GM21737 (cell line): ENCODE measurements at regions not wholly inside any gene's neighbourhood (a gene's known extent, or its start where the extent isn't known, plus 50 kb on each side); places are given as distances from the start of the nearest gene placed in this dataset.

Experiments
- ATAC-seq: cut with Tn5 transposase; IDR thresholded peaks from one replicate; pipeline ENCODE4 v1.9.1; 2021; ENCODE audit warnings: mild to moderate bottlenecking, moderate library complexity; ENCODE audit not compliant: unreplicated experiment

DNA sequence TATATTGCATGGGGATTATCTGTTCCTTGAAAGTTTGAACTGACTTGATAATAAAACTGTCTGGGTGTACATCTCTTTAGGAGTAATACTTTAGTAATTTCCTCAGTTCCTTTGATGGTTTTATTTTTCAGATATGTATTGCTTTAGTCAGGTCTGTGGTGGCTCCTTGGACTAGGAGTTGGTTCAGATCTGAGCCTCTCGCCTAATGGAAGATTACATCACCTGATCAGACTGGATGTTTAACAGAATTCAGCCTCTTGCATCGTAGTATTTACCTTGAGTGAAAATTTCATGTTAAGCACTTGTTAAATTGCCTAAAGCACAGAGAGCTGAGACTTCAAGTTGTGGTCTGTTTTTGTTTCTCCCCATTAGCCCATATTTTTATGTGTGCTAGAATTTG, 267.3 kb downstream of the MAP2K4 start:
- ATAC-seq = no peak

DNA sequence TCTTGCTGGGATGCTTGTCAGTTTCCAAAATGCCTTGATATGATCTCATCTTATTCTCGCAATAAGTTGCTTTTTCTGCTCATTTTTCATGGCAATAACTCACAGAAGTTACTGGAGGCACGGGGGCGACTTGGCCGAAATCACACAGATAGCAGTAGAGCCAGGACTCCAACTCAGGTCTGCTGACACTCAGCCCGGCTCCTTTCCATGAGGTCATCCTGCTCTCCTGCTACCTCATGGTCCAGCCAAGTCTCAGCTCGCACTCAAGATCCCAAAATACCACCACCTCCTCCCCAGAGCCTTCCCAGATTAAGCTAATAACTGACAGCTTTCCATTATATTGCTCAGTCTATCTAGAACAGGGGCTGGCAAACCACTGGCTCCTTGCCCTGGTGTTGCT, 269.5 kb downstream of the MAP2K4 start:
- ATAC-seq = no peak

DNA sequence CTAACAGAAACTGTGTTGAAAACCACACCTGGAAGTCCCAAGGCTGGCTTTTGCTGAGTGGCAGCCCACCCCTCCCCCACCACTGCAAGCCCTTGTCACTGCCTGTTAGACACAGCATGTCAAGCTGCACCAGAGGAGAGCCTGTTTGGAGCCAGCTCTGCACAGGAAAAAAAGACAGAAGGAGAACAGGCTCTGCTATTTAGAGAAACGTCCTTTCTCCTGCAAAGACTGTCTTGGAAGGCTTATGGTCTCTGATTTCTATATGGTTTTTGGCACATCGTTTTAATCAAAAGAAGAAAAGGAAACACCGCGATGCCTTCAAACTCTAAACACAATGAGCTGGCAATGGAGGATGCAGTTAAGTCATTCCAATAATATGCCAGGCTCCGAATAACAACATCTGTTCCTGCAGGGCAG, 275.5 kb downstream of the MAP2K4 start:
- ATAC-seq = no peak

DNA sequence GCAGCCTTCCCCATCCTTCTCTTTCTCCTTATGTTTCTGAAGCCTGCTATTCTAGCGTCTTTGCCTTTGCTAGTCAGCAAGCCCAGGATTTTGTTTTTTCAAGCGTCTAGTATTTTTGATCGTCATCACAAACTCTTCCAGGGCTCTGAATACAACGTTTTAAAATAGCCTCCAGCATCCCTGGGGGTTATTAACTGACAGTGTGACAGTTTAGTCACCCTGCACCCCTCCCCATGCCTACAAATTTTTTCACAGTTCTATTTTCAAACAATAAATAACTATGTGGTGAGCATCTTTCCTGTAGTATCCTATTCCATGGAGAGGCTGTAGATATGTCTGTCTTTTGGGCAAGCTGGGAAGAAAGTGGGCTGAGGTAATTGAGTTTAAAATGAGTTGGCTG, 280.9 kb downstream of the MAP2K4 start:
- no peak for ATAC-seq

DNA sequence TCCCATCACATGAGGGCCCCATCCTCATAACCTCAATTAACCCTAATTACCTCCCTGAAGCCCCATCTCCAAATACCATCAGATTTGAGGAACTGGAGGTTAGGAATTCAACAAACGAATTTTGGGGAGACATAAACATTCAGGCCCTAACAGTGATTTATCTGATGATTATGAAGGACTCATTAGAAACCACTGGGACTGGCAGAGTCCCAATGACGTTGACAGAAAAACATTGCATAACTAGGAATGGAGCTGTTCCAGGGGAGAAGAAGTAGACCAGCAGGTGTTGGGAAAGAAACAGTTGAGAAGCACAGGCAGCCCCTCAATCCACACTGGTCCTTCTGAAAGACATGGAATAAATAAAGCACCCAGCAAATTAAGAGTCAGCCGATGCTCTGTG, 282.0 kb downstream of the MAP2K4 start:
- no peak for ATAC-seq

DNA sequence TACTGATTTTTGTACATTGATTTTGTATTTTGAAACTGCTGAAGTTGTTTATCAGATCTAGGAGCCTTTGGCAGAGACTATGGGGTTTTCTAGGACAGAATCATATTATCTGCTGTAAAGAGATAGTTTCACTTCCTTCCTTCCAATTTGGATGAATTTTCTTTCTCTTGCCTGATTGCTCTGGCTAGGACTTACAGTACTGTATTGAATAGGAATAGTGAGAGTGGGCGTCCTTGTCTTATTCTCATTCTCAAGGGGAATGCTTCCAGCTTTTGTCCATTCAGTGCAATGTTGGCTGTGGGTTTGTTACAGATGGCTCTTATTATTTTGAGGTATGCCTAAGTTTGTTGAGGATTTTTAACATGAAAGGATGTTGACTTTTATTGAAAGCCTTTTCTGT, 290.1 kb downstream of the MAP2K4 start:
- no peak for ATAC-seq

DNA sequence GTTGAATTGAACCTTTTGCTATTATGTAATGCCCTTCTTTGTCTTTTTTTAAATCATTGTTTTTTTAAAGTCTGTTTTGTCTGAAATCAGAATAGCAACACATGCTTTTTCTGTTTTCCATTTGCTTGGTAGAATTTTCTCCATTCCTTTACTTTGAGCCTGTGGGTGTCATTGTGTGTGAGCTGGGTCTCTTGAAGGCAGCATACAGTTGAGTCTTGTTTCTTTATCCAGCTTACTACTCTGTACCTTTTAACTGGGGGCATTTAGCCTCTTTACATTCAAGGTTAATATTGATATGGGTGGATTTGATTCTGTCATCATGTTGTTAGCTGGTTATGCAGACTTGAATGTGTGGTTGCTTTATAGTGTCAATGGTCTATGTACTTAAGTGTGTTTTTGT, 292.0 kb downstream of the MAP2K4 start:
- ATAC-seq = no peak

DNA sequence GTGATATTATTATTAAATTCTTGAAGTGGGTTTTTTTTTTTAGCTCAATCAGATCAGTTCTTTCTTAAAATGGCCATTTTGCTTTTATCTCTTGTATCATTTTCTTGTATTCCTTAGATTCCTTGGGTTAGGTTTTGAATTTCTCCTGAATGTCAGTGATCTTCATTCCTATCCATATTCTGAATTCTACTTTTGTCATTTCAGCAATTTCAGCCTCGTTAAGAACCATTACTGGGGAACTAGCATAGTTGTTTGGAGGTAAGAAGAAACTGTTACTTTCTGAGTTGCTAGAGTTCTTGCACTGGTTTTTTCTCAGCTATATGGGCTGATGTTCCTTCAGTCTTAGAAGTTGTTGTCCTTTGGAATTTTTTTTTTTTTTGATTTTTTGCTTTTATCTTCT, 293.1 kb downstream of the MAP2K4 start:
- no peak for ATAC-seq

DNA sequence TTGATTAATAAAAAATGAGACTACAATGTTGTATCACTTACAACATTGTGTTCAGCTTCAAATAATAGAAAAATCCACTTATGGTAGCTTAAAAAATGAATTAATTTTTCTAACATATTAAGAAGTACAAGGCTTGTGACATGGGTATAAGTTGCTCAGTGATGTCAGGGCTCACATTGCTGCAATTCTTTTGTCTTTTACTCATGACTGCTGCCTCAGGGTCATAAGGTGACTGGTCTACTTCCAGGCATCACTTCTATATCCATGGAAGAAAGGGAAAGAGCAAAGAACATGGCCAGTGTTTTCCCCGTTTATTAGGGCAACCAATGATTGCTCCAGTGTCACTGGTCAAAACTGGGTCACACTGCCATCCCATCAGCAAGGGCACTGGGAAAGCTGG, 295.3 kb downstream of the MAP2K4 start:
- ATAC-seq = no peak

DNA sequence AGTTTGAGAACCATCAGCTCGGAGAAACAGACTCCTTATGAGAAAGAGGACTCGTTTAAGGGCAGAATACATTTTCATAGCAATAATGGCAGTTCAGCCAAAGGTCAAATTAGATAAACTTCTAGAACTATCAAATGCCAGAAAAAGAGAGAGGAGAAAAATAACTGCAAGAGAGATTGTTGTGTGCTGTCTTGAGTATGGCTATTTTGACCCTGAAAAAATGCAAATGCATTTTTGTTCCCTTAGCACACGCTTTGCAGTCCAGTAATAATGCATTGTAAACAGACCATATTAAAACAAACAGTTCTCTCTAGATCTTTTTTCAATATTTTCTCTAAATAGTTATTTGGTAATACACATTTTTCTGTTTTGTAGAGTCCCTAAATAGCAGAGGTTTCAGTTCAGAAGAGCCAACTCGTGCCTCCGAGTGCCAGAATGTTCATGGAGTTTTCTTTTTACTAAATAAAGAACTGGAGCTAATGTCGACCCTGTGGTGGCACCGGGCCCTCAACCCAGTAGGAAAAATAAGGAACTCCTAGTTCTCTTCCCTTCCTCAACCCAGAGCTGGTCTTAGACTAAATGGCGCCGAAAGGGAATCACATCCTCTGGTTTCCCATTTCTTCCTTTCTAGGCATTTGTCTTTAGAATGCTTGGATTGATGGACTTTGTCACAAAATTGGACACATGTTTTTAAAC, 298.0 kb downstream of the MAP2K4 start:
- ATAC-seq = no peak

DNA sequence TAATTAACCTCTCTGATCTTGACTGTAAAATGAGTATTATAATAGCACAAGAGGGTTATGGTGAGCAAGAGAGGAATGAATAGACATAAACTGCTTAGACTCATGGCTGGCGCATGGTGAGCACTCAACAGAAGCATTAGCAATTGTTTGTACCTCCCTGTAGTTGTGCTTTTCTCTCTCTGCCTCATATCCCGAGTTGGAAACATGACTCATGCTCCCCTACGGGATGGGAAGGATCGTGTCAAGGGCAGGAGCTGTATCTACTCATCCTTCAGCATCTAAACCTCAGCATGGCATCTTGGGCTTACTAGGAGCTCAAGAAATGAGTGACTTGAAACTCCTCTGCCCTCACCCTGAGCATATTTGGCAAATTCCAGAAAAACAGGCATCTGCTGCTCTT, 299.6 kb downstream of the MAP2K4 start:
- no peak for ATAC-seq

DNA sequence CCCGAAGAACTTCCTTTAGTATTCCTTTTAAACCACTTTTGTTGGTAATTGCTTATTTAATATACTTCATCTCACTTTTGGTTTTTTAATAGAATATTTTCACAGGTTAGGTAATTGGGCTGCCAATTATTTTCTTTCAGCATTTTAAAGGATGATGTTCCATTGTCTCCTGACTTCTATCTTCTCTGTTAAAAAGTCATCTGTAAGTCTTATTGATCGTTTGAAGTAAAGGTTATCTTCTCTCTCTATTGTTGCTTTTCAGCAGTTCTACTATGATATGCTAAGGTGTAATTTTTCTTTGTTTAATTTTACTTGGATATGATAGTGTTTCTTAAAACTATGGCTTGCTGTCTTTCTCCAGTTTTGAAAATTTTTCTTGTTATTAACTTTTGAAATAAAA, 307.5 kb downstream of the MAP2K4 start:
- ATAC-seq = no peak

DNA sequence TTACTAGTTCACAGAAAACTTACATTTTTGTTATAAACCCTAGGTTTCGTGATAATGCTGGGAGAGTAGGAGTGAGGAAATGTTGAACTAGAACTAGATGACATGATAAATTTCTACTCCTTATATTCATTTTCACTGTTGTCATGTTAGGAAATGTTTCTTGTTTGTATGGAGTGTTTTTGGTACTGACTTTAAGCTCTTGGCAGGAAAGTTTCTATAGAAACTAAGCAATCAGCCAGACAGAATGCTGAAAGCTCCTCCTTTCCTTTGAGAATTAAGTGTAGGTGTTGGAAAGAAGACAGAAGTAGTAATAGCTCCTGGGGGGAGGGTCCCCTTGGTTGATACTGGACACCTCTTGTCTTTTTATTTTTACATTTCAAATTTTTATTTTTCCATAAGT, 309.8 kb downstream of the MAP2K4 start:
- ATAC-seq = no peak

DNA sequence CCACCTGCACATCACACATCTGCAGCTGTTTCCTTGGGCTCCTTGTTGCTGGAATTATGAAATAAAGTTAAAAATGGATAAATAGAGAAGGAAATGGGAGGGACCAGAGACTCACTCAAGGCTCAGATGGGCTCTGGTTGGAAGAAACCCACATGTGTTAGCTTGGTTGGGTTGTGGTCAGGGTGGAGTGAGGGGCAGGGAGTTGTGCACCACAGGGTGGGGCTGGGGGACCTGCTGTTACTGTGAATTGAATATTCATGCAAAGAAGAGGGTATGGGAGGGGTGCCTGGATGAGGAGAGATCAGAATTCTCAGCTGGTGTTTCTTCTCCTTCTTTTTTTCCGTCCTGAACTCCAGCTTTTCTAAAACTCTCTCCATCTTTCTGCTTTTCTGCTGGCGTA, 320.7 kb downstream of the MAP2K4 start:
- no peak for ATAC-seq

DNA sequence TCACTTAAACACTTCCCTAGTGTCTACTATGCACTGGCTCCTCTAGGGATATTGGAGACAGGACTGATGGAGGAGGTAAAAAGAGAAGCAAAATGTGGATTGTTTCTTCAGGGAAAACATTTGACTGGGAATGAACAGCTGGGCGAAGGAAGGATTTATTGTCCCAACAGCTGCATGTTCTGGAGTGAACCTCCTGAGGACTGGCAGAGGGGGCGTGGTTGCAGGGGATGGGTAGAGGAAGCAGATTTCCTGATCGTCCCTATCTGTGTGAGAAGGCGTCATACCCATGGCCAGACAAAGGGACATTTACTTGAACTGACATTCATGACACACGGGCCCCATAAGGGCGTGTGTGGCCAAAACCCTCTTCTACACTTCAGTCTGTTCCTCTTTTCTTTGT, 321.5 kb downstream of the MAP2K4 start:
- ATAC-seq = no peak

DNA sequence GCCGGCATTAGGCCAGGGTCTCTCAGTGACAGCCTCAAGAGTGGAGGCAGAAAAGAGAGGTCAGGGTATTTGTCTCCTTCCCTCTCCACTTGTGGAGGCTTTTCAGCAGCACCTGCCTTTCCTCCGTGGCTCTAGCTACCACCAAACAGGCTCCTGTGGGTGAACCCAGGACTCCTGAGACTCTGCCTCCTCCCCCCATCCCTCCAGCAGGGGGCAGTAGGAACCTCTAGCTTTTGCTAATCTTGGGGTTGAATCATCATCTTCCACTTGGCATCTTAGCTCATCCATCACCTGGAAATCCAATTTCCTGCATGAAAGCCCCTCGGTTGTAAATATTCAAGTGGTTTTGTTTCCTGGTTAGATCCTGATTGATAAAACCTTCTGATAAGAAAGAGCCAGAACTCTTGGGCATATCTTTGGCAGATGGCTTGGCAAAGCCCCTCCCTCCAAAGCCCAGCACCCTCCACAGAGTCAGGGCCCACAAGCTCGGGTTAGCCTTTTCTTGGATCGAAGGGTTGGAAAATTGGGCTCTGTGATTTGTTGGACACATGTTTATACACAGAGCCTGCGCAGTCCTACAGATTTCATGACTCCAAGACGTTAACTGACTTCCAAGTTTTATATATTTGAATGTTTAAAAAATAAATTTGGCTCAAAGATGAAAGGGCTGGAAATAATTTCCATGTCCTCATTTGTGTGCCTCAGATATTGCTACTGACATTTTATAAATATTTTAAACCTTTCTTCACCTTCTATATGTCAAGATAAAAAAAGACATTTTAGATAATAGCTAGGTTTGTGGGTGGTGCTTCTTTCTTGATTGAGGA, 322.1 kb downstream of the MAP2K4 start:
- no peak for ATAC-seq

DNA sequence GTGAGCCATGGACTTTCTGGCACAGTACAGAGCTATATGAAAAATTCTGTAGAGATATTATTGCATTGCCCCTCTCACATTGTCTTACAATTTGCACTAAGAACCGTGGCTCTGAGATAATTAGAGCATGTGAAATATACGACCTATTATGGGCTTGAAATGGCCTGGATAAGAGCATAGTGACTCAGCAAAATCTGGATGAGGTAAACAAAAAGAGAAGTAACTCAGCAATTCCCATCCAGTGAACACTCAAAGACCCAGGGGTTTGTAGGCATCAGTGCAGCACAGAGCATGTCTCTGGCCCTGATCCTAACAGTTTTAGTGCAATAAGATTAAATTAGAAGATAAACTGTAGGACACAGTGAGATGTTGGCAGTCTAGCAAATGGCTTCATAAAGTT, 317.2 kb upstream of the MYOCD start:
- ATAC-seq = no peak

DNA sequence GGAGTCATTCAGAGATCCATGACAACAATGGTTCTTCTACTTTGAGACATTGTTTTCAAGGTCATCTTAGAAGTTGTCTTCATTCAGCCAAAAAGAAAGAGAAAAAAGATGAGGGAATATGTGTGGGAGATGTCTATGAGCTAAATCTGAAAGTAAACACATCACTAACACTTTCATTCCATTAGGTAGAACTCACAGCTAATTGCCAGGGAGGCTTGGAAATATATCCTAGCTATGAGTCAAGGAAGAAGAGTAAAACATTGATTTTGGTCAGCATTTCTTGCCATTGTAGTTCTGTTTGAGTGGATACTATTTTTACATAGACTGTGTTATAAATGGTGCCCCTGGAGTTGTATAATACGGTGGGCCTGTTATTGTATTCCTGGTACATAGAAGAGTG, 316.4 kb upstream of the MYOCD start:
- no peak for ATAC-seq

DNA sequence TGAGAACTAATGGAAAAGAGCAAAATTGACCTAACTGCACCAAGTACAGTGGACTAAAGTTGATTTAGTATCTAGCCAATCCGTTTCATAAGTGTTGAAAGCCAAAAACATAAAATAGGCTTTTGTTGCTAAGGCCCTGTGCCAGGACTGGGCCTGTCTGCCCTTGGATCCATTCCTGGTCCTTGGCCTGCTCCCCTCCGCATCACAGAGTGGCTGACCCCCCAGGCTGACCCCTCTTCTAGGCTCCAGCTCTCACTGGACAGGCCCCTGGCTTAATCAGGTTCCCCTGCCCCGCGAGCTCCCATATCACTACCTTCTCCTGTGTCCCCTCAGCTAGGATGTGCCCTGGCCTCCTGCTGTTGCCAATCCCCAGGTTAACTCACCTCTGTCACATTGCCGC, 313.6 kb upstream of the MYOCD start:
- no peak for ATAC-seq

DNA sequence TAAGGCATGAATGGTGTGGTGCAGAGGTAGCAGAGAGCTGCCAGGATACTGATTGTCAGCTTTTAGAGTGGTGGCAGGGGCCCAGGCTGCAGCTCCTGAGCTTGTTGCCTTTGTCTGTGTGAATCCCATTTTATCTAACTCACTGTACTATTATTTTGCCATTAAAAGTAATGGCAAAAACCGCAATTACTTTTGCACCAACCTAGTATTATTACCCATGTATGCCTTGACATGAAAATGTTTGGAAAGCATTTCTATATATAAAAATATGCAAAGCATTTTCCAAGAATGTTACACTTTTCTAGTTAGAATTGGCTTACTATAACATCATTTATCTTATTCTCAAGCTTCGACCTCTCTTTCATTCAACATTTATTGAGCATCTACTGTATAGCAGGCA, 308.1 kb upstream of the MYOCD start:
- no peak for ATAC-seq

DNA sequence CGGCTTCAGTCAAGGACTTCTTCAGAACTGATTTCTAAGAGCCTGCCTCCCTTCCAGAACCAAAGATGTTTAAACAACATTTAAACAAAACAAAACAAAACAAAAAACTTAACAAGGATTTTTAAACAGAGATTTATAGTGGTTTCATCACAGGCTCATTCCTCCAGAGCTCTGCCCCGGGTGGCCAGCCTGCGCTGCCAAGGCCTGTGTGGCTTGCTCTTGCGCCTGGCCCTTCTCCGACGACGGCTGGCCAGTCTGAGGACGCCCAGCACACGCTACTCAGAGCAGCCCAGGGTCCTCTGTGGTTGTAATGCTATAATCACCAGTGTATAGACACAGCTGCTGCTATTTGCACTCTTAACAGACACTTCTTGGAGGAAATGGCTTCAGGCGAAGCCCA, 307.2 kb upstream of the MYOCD start:
- ATAC-seq = no peak

DNA sequence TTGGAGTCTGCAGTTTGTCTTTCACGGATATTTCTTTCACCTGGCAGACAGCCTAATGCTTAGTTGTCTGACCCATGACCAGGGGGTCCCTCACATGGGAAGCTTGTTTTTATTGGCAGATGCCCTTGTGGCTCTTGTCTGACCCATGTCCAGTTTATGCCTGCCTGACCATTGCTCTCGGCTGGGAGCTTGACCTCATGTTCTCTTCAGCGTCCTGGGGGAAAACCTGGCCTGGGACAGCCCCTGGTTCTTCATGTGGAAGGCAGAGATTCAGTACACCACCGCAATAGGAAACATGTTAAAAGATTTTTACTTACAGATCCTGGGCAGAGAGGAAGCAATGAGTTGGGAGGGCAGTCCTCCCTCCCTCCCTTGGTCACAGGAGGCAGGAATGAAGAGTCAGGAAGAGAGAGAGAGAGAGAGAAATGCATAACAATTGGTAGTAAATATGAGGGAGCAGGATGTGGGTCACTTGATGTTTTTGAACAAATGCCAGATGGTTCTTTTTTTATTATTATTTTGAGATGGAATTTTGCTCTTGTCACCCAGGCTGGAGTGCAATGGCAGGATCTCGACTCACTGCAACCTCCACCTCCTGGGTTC, 302.7 kb upstream of the MYOCD start:
- ATAC-seq = no peak
